NAMALWA (cell line): ENCODE measurements at regions not wholly inside any gene's neighbourhood (a gene's known extent, or its start where the extent isn't known, plus 50 kb on each side); places are given as distances from the start of the nearest gene placed in this dataset.

Experiments used
- DNase-seq: peaks from one replicate; pipeline ENCODE4 v3.0.0-alpha.2; 2015; ENCODE audit warnings: low spot score

- DNase-seq, result peak; percentile 19
Observed at GRCh38 chr2:219998714-219999227, 371.3 kb downstream of the SLC4A3 start.

- no peak for DNase-seq
Observed at GRCh38 chr2:220000080-220000479, 372.6 kb downstream of the SLC4A3 start.

DNA sequence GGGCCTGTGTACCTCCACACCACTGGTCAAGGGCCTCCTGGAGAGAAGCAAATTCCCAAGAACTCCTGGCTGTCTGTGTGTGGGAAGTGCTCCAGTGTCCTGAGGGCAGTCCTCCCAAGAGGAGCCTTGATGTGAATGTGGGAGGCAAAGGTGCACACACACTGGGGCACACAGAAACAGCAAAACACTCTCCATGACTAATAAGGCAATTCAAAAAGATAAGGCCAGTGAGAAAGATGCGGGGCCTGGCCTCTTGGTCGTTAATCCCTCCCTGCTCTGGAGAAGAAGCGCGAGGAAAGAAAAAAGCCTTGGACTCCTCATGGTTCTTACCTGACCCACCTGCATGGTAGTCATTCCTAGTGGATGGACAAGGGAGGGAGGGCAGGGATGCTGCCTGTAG lies 373.2 kb downstream of the SLC4A3 start:
- DNase-seq, result no peak

DNA sequence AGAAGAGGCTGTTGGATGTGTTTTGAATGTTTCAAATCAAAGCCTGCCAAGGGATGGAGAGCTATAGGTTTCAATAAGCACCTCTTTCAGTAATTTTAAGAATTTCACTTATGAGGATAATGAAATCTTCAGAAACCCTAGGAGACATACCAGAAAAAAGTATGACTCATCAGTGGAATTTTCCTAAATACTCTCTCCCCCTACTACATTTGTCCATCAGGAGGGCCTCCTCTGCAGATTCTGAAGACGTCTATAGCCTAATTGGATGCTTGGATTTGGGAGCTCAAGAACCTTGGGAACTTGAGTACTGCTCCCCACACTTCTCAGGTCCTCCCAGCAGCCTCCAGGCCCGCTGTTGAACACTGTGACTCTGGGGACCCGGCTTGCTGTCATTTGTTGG lies 374.3 kb downstream of the SLC4A3 start:
- no peak for DNase-seq

- DNase-seq, result no peak
Observed at GRCh38 chr2:220002251-220002650, 374.8 kb downstream of the SLC4A3 start.

GRCh38 chr2:220002699-220003098 lies 375.3 kb downstream of the SLC4A3 start:
- DNase-seq, result no peak

GRCh38 chr2:220005362-220005761 lies 377.9 kb downstream of the SLC4A3 start:
- no peak for DNase-seq

DNA sequence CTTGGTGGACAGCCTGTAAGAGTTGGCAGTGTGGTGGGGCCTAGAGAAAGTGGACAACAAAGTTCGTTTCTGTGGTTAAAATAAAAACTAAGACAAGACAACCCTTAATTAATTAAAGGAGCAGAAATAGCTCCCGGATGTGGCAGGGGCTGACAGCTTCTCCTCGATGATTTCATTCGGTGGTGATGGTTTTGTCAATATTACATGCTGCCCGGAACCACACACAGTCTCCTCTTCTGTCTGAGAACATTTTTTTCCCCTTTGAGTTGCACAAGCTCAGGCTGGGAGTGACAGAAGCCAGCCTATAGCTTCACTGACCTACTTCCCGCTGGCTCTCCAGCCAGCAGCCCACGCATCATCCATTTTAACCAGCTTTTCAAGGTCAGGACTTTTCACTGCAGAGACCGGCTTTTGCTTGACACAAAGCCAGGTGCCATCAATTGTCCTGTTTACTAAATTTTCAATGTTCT lies 378.8 kb downstream of the SLC4A3 start:
- DNase-seq, result no peak

DNA sequence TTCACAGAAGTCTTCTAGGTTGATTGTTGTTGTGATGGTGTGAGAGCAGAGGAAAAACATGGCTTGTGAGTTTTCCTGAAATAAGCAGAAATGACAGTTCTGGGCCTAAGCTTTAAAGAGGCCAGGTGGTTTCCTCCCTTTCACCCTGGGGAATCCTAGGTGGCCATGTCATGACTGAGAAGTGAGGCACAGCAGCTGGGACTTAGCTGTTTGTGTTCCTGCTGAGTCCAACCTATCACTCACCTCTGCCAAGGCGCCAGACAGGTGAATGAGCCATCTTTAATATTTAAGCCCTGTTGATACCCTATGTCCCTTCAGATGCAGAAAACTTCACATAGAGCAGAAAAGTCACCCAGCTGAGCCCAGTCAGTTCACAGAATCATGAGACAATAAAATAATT lies 384.4 kb downstream of the SLC4A3 start:
- DNase-seq, result no peak

DNA sequence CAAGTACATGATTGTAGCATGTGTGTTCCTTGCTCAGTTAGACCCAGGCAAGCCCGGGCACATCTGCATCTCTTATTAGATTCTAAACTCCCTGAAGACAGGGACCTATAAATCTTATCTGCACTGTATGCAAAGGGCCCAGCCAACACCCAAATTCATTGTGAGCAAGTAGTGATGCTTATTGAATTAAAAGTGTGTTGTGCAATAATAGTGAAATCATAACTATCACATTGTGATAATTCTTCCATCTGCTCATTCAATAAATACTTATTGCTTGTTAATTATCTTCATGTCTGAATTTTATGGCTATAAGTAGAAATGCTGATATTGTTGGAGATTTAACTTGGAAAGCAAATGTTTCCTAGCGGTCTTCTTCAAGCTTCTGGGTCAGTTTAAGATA lies 387.5 kb downstream of the SLC4A3 start:
- DNase-seq, result no peak

DNA sequence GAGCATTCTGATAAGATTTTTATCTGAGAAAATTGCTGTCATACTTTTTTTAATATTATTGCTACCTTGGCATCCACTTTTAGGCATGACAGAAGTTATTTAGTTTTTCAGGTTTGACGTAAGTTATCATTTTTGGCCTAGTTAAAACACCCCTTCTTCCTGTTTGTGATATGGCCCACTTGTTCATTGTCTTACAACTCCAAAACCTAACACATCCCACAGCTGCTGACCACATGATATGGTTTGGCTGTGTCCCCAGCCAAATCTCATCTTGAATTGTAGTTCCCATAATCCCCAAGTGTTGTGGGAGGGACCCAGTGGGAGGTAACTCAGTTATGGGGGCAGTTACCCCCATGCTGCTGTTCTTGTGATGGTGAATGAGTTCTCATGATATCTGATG lies 388.1 kb downstream of the SLC4A3 start:
- DNase-seq, result no peak

DNA sequence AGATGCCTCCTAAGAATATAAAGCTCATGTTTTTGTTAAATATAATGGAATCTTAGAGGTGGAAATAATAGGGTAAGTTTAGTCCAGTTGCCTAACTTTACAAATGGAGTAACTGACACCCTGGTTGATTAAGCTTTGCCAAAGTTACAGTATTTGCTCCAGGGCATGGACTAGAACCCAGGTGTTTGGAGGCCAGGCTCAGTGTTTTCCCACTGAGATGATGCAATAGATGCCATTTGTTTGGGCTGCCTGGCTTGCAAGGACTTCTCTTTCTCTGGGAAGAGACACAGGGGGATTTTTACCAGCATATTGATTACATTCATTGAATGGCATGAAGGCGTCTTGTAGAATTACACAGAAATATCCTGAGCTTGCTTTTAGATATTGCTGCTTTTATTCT lies 397.8 kb downstream of the SLC4A3 start:
- no peak for DNase-seq

GRCh38 chr2:220029013-220029412 lies 401.6 kb downstream of the SLC4A3 start:
- DNase-seq, result no peak

DNA sequence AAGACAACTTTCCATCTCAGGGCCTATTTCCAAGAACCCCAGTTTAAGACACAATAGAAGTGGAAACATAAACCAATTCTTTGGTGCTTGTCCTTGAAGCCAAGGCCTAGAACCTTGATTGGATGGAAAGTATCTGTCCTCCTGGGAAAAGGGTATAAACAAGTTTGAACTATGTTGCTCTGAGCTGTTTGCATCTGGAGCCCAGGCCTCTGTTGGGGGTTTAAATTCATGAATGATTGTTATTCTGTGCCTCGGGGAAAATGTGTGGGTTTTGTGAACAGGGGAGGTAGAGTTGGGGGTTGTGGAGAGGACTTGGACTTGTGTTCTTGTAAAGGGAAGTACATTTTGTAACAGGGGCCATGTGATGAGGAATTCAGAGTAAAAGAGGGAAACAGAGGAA lies 406.1 kb downstream of the SLC4A3 start:
- DNase-seq, result no peak

DNA sequence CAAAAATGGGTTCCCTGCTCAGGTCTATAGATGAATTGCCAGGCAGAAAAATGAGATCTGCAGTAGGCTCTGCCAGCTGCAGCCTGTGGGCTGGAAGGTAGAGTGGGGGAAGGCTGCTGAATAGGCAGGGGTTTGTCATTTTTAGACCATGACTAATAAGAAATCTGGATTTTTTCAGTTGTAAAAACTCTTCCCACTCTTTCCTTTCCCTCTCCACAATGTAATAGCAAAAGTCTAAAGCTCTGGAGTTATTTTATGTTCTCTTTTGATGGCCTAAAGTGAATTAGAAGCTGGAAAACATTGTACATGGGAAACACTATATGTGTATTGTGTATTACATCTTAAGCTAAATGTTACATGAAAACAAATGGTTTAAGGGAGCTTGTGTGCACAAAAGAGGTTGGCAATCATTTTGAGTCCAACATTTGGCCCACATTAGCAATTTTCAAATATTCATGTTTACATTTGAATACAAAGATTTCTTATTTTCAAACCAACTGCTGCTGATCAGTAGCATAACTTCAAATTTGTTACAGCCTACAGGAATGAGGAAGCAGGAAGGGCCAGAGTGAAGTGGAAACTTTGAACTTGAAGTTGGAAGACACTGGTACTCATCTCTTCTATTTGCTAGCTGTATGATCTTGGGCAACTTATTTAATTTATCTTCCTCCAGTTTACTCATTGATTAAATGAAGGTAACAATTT lies 407.1 kb downstream of the SLC4A3 start:
- DNase-seq, result no peak

DNA sequence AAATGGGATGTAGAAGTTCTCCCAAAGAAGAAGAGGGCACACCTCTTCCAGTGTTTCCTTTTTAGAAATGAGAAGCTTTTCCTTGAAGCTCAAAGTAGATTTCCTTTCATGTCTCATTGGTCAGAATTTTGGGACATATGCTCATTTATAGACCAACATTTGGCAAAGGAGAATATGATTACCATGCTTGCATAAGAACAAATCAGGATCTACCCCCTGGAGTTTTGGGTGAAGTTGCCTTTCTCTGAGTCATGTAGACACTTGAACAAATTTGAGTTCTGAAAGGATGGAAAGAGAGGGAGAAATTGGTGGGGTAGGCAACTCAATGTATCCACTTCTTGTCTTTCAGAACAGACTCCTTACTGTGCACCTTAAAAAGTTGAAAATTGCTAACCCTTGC lies 409.0 kb downstream of the SLC4A3 start:
- no peak for DNase-seq

GRCh38 chr2:220040346-220040745 lies 412.9 kb downstream of the SLC4A3 start:
- DNase-seq, result no peak

GRCh38 chr2:220041447-220041846 lies 414.0 kb downstream of the SLC4A3 start:
- DNase-seq, result no peak

- DNase-seq, result no peak
Observed at GRCh38 chr2:220043155-220043989, 415.9 kb downstream of the SLC4A3 start.

DNA sequence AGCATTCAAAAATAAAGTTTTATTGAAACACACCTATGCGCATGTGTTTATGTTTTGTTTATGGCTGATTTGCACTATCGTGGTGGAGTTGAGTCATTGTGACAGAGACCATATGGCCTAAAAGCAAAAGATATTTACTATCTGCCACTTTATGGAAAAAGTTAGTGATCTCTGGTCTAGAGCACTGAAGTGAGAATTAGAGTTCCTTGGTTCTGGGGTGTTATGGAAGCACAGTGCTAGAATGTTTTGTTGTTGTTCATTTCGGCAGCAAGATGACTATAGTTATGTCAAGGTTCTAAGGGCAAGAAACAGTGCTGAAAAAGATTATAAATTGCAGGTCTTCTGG lies 416.5 kb downstream of the SLC4A3 start:
- no peak for DNase-seq

DNA sequence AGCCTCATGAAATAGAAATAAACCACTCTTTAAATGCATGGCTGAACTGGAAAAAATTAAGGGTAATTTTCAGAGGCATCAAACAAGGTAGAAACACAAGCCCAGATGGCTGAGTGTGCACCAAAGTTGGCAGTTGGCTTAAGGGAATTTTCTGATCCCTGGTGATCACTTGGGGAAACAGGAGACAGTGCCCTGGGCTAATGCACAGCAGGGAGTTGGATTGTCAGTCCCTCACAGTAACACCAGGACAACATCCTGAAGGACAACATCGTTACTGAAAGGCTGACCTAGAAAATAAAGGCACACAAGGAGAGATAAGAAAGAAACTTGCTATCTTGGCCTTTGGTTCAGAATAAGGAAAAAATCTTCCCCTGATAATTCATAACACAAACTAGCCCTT lies 417.0 kb downstream of the SLC4A3 start:
- no peak for DNase-seq

DNA sequence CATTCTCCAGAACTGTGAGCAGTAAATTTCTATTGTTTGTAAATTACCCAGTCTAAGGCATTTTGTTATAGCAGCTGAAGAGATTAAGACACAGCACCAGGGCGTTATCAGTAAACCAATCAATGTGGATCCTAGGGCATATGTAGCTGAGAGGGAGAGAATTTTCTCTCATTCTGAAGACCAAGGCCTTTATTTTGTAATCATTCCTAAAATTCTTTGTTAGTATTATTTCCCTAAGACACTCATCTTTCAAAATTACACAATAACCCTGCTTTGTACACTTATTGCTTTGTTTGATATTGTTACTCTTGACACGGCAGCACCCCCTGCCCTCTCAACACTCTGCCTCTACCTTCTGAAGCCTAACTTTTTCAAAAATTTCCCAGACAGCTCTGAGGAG lies 419.1 kb downstream of the SLC4A3 start:
- no peak for DNase-seq

GRCh38 chr2:220051716-220052115 lies 424.3 kb downstream of the SLC4A3 start:
- DNase-seq, result no peak
